OCI-LY3 (cell line): ENCODE measurements at regions not wholly inside any gene's neighbourhood (a gene's known extent, or its start where the extent isn't known, plus 50 kb on each side); places are given as distances from the start of the nearest gene placed in this dataset.

ENCODE experiments used
- H2AFZ ChIP-seq: fragments of 200-600, 300-600 bp; shearing (Covaris generic); 2 replicates; pipeline ENCODE4 v1.6.0; 2014; ENCODE audit warnings: antibody characterized with exemption, low read depth, low read length
- H3K27ac ChIP-seq: fragments of 200-600, 300-600 bp; sonication (generic); 2 replicates; pipeline ENCODE4 v1.5.1; 2014; ENCODE audit warnings: mild to moderate bottlenecking, low read length, moderate library complexity, mixed read lengths
- H3K27me3 ChIP-seq: fragments of 200-600, 300-600 bp; sonication (generic); 2 replicates; pipeline ENCODE4 v1.6.1; 2014; ENCODE audit warnings: low read depth, low read length, mixed read lengths
- H3K36me3 ChIP-seq: fragments of 200-600, 300-600 bp; sonication (generic); replicated peaks from 2 replicates; pipeline ENCODE3; 2014; ENCODE audit warnings: low read depth, low read length, mixed read lengths
- H3K4me1 ChIP-seq: fragments of 300-600, 200-600 bp; sonication (generic); 2 replicates; pipeline ENCODE4 v1.6.1; 2014; ENCODE audit warnings: low read length, mixed read lengths
- H3K4me2 ChIP-seq: fragments of 200-600, 300-600 bp; sonication (generic); 2 replicates; pipeline ENCODE4 v1.6.1; 2014; ENCODE audit warnings: low read length, mixed read lengths
- H3K4me3 ChIP-seq: fragments of 300-600, 200-600 bp; sonication (generic); 2 replicates; pipeline ENCODE4 v1.5.1; 2014; ENCODE audit warnings: antibody characterized with exemption, mild to moderate bottlenecking, low read length, moderate library complexity
- H3K79me2 ChIP-seq: fragments of 300-600, 200-600 bp; shearing (Covaris generic); 2 replicates; pipeline ENCODE4 v1.6.1; 2014; ENCODE audit warnings: mild to moderate bottlenecking, low read length, mixed read lengths
- H3K9ac ChIP-seq: fragments of 300-600, 200-600 bp; shearing (Covaris generic); 2 replicates; pipeline ENCODE4 v1.6.0; 2014; ENCODE audit warnings: mild to moderate bottlenecking, low read length, moderate library complexity
- H3K9me3 ChIP-seq: fragments of 200-600, 300-600 bp; shearing (Covaris generic); 2 replicates; pipeline ENCODE4 v1.6.1; 2014; ENCODE audit warnings: low read length, mixed read lengths; ENCODE audit not compliant: insufficient read depth
- H4K20me1 ChIP-seq: fragments of 200-600, 300-600 bp; sonication (generic); 2 replicates; pipeline ENCODE4 v1.6.1; 2016; ENCODE audit warnings: low read length, mixed read lengths; ENCODE audit not compliant: insufficient read depth
- CTCF ChIP-seq: fragments of 200-600, 300-600 bp; sonication (generic); IDR thresholded peaks from 2 replicates; pipeline ENCODE4 v1.5.1; 2014; ENCODE audit warnings: antibody characterized with exemption, low read length, low read depth
- EZH2phosphoT487 ChIP-seq: fragments of 200-600 bp; shearing (Covaris generic); IDR thresholded peaks from 2 replicates; pipeline ENCODE4 v1.6.1; 2018; ENCODE audit warnings: antibody characterized with exemption, mixed run types, low read depth

DNA sequence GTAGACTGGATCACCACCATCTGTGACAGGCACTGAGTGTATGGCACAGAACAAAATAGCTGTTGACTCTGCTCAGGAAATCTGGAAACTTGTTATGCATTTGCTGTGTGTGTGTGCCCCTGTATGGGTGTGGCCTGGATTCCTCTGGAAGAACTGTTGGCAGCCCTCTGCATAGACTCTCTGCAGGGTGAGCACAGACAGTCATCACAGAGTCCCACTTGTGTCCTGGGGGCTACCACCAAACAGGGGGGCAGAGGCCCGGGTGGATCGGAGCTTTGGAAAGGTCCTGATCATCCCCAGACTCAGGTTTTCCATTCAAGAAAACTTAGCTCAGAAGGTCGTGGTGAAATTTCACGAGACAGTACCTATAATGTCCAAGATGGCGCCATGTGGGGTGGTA is 258.6 kb downstream of the SOX11 start:
- no peak for TF ChIP-seq CTCF
- TF ChIP-seq EZH2phosphoT487: no peak
- Histone ChIP-seq H3K79me2 (no peaks in the 10 kb centered on the region), H3K27me3 (no peaks in the 10 kb centered on the region), H3K4me1 (no peaks in the 10 kb centered on the region), H3K9ac (no peak overlapping the region), H3K4me2 (no peak overlapping the region), H2AFZ (no peak overlapping the region), H3K4me3 (no peak overlapping the region), H3K9me3 (no peaks in the 10 kb centered on the region), H3K36me3 (no peaks in the 10 kb centered on the region), H3K27ac (no peak overlapping the region), H4K20me1 (no peaks in the 10 kb centered on the region)

DNA sequence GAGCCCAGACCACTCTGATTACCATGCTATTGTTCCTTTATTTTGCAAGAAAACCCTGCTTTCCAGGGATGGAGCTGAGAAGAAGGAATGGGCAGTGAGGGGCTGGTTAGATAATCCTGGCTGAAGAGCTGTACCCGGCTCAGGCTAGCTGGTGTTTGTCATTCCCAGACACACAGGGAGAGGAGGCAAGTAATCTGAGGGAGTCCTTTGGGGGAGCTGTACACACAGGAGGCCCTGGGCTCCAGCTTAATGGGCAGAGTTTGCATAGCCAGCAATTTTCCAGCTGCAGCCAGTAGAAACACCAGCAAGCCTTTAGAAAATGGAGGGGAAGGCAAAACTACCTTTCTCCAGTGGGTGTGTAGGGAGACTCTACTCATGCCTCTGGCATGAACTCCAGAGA is 259.3 kb downstream of the SOX11 start:
- Histone ChIP-seq H3K9me3 (no peaks in the 10 kb centered on the region), H3K4me2 (no peak overlapping the region), H2AFZ (no peak overlapping the region), H3K9ac (no peak overlapping the region), H3K4me3 (no peak overlapping the region), H4K20me1 (no peaks in the 10 kb centered on the region), H3K79me2 (no peaks in the 10 kb centered on the region), H3K36me3 (no peaks in the 10 kb centered on the region), H3K4me1 (no peaks in the 10 kb centered on the region), H3K27ac (no peak overlapping the region), H3K27me3 (no peaks in the 10 kb centered on the region)
- TF ChIP-seq EZH2phosphoT487 (no peak), CTCF (no peak)

- Histone ChIP-seq H3K9ac (no peak overlapping the region), H4K20me1 (no peaks in the 10 kb centered on the region), H3K4me1 (no peaks in the 10 kb centered on the region), H3K9me3 (no peaks in the 10 kb centered on the region), H3K27me3 (no peaks in the 10 kb centered on the region), H3K79me2 (no peaks in the 10 kb centered on the region), H3K27ac (no peak overlapping the region), H3K4me2 (no peak overlapping the region), H3K4me3 (no peak overlapping the region), H2AFZ (no peak overlapping the region), H3K36me3 (no peaks in the 10 kb centered on the region)
- TF ChIP-seq EZH2phosphoT487 (no peak), CTCF (no peak)
These were observed 261.3 kb downstream of the SOX11 start for GRCh38 chr2:5953525-5953924.

DNA sequence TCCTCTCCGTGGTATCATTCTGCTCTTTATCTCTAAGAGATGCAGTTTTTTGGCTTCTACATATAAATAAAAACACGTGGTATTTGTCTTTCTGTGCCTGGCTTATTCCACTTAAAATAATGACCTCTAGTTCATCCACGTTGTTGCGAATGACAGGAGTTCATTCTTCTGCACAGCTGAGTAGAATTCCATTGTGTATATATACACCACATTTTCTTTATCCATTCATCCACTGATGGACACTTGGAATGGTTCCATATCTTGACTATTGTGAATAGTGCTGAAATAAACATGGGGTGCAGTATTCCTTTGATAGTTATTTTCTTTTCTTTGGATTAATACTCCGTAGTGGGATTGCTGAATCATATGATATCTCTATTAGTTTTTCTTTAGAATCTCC is 262.3 kb downstream of the SOX11 start:
- Histone ChIP-seq H3K36me3 (no peaks in the 10 kb centered on the region), H3K4me3 (no peak overlapping the region), H4K20me1 (no peaks in the 10 kb centered on the region), H3K9me3 (no peaks in the 10 kb centered on the region), H3K4me2 (no peak overlapping the region), H2AFZ (no peak overlapping the region), H3K79me2 (no peaks in the 10 kb centered on the region), H3K9ac (no peak overlapping the region), H3K27me3 (no peaks in the 10 kb centered on the region), H3K4me1 (no peaks in the 10 kb centered on the region), H3K27ac (no peak overlapping the region)
- TF ChIP-seq CTCF (no peak), EZH2phosphoT487 (no peak)
